Keratinocyte (primary cell): ENCODE measurements at regions not wholly inside any gene's neighbourhood (a gene's known extent, or its start where the extent isn't known, plus 50 kb on each side); places are given as distances from the start of the nearest gene placed in this dataset.

Source experiments
- CTCF ChIP-seq, 3 experiments: IDR thresholded peaks in 1 of 3; conservative IDR thresholded peaks in 1 of 3; optimal IDR thresholded peaks in 1 of 3; 2 replicates in 2 of 3; 3 replicates in 1 of 3; pipeline versions ENCODE3 to v1.5.1; 2011; ENCODE audit warnings: low read length in 3 of 3, mild to moderate bottlenecking in 3 of 3, moderate library complexity in 2 of 3, control low read depth in 1 of 3, inconsistent platforms in 1 of 3; ENCODE audit not compliant: insufficient read depth in 2 of 3; ENCODE audit errors: extremely low read depth in 1 of 3
- EZH2 ChIP-seq: IDR thresholded peaks from one replicate; pipeline ENCODE4 v1.6.1; 2012; ENCODE audit warnings: inconsistent platforms, mild to moderate bottlenecking, low read length, moderate library complexity

DNA sequence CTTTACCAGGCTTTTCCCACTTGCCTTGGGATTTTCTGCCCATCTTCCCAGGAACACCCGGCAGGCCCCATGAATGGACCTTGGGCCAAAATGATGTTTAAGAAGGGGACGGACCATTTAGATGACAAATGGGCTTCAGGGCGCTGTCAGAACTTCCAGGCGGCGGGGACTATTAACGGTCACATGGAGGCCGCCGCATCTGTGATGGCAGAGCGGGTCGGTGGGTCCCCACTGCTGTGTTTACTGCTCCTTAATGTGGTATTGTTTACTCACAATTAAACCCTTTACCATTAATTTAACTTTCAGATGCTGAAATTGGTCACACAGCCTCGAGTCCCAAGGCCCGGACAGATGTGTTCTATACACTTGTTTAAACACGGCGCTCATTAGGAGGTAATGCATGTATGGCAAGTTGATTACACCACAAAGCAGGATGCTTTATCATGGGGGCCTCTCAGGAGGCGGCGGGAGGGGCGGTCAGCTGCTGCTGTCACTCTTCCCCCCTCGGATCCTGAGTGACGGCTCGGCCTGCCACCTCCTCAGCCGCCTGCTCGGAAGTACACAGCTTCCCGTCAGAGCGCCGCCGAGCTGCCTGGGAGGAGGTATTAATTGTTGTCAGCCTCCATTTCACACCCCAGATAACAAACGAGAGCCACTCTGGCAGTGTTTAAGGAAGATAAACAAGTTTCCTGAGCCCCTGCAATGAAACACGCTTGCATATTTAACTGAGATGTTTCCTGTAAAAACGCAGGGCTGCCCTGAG lies 83.9 kb upstream of the IRX3 start:
- TF ChIP-seq CTCF (optimal IDR thresholded peaks at IDR 0.05 in 1 of 3, IDR thresholded peaks at IDR 0.05 in 1 of 3, conservative IDR thresholded peaks at IDR 0.05 in 1 of 3; ENCODE audit: extremely low read depth in 1 of 3, insufficient read depth in 2 of 3, low read length in 3 of 3) (no peak), EZH2 (no peak)
